ENCODE measurements at regions not wholly inside any gene's neighbourhood (a gene's known extent, or its start where the extent isn't known, plus 50 kb on each side); places are given as distances from the start of the nearest gene placed in this dataset.

- no TSS peak for BruUV-seq (replicated peaks)
- ChIA-PET CTCF (interaction anchor here (0.6 kb wide), 1 partner anchor 183 kb away, joined by 3 read pairs; no protein-coding TSS in a partner anchor), POLR2A (ENCODE audit: unreplicated experiment) (no interaction called here)
- DNase-seq = no peak
- Histone ChIP-seq H3K36me3 (ENCODE audit: control insufficient read depth, insufficient read depth, low read length) (no peaks in the 10 kb centered on the region), H3K4ac (ENCODE audit: low read depth, low read length) (no peak overlapping the region), H2BK120ac (ENCODE audit: low read depth, low read length) (no peak overlapping the region), H2AFZ (replicated peaks; ENCODE audit: low read length, poor library complexity) (no peak overlapping the region), H3K14ac (replicated peaks; ENCODE audit: low read depth, low read length) (no peak overlapping the region), H3K4me2 (ENCODE audit: low read depth, low read length) (no peak overlapping the region), H3K56ac (ENCODE audit: extremely low read depth, insufficient read depth, low read length) (no peak overlapping the region), H4K20me1 (ENCODE audit: insufficient read depth, low read length) (no peaks in the 10 kb centered on the region), H3K4me3 (ENCODE audit: insufficient read depth, low read depth, low read length) (no peak overlapping the region), H4K5ac (ENCODE audit: low read depth, low read length) (no peak overlapping the region), H4K91ac (ENCODE audit: insufficient read depth, low read depth, low read length) (no peak overlapping the region), H2AK5ac (ENCODE audit: low read depth, low read length) (no peak overlapping the region), H3K18ac (ENCODE audit: low read depth, low read length) (no peak overlapping the region), H3K27ac (ENCODE audit: insufficient read depth, low read length) (no peak overlapping the region), H4K8ac (ENCODE audit: low read depth in 2 of 2, low read length in 2 of 2) (no peak overlapping the region), H2BK20ac (ENCODE audit: low read depth, low read length) (no peak overlapping the region), H3K9ac (ENCODE audit: low read depth, low read length) (no peak overlapping the region), H2BK5ac (ENCODE audit: low read depth, low read length, poor library complexity, severe bottlenecking) (no peak overlapping the region), H3K23ac (ENCODE audit: low read depth, low read length) (no peak overlapping the region), H3K9me1 (ENCODE audit: insufficient read depth, low read length) (no peaks in the 10 kb centered on the region), H3K27me3 (ENCODE audit: control insufficient read depth, insufficient read depth, low read length) (no peaks in the 10 kb centered on the region), H3K9me3 (ENCODE audit: control insufficient read depth, insufficient read depth, low read length) (no peaks in the 10 kb centered on the region), H3K79me1 (ENCODE audit: low read depth in 1 of 2, low read length in 2 of 2) (no peaks in the 10 kb centered on the region), H2BK15ac (ENCODE audit: low read depth, low read length) (no peak overlapping the region), H2AK9ac (replicated peaks; ENCODE audit: low read depth, low read length, poor library complexity) (no peak overlapping the region), H3K4me1 (ENCODE audit: control insufficient read depth, insufficient read depth, low read length) (no peaks in the 10 kb centered on the region)
- ATAC-seq (ENCODE audit: low read depth) = no peak
- in situ Hi-C loops (cut with MboI; ENCODE audit: low sequenced_read_pairs) (no loop called here), dilution Hi-C loops (cut with HindIII; ENCODE audit: low sequenced_read_pairs, unreplicated experiment) (no loop called here), intact Hi-C loops (cut with micrococcal nuclease) (no loop called here)
- no peak for TF ChIP-seq RFX5 (IDR thresholded peaks at IDR 0.05; ENCODE audit: low read depth, low read length)
- TF ChIP-seq MAFK (IDR thresholded peaks at IDR 0.05; ENCODE audit: low read depth, low read length) = no peak
- TF ChIP-seq RCOR1 (IDR thresholded peaks at IDR 0.05; ENCODE audit: insufficient replicate concordance, low read length) = no peak
- no peak for TF ChIP-seq CTCF (conservative IDR thresholded peaks at IDR 0.05; ENCODE audit: low read depth, low read length)
- TF ChIP-seq FOS (IDR thresholded peaks at IDR 0.05; ENCODE audit: low read depth, low read length) = no peak
- no peak for TF ChIP-seq RAD21 (IDR thresholded peaks at IDR 0.05; ENCODE audit: low read length)
- no peak for TF ChIP-seq CHD1 (IDR thresholded peaks at IDR 0.05; ENCODE audit: low read depth, low read length)
- no peak for TF ChIP-seq MXI1 (IDR thresholded peaks at IDR 0.05; ENCODE audit: borderline replicate concordance, low read depth, low read length)
- no peak for TF ChIP-seq CEBPB (IDR thresholded peaks at IDR 0.05; ENCODE audit: low read depth, low read length)
- TF ChIP-seq BHLHE40 (IDR thresholded peaks at IDR 0.05; ENCODE audit: low read depth, low read length) = no peak
- WGBS, 2 experiments (ENCODE audit: extremely low coverage in 2 of 2, insufficient read length in 1 of 2) = no CpG with 5 or more reads among the region's 2 CpGs
Observed at GRCh38 chr1:117712621-117713020, 106.8 kb downstream of the TENT5C start.

Data from IMR-90 (cell line).